Neural crest cell (in vitro differentiated cells): ENCODE measurements at regions not wholly inside any gene's neighbourhood (a gene's known extent, or its start where the extent isn't known, plus 50 kb on each side); places are given as distances from the start of the nearest gene placed in this dataset.

ENCODE experiments used
- DNase-seq: peaks from one replicate; pipeline ENCODE4 v3.0.0; 2021; ENCODE audit warnings: low read depth, mixed read lengths, low spot score
- H3K27ac Mint-ChIP-seq: one replicate; pipeline ENCODE4 v1.8.0; 2021; ENCODE audit warnings: mild to moderate bottlenecking, mixed read lengths; ENCODE audit not compliant: unreplicated experiment
- H3K27me3 Mint-ChIP-seq: 2 replicates; pipeline ENCODE4 v1.8.0; 2021; ENCODE audit warnings: low read depth, mild to moderate bottlenecking, mixed read lengths
- H3K36me3 Mint-ChIP-seq: 2 replicates; pipeline ENCODE4 v1.8.0; 2021; ENCODE audit warnings: low read depth, mild to moderate bottlenecking, mixed read lengths
- H3K4me1 Mint-ChIP-seq: 2 replicates; pipeline ENCODE4 v1.8.0; 2021; ENCODE audit warnings: mixed read lengths
- H3K4me3 Mint-ChIP-seq: one replicate; pipeline ENCODE4 v1.8.0; 2021; ENCODE audit warnings: mild to moderate bottlenecking, mixed read lengths
- H3K9me3 Mint-ChIP-seq: 2 replicates; pipeline ENCODE4 v1.8.0; 2021; ENCODE audit warnings: mixed read lengths
- CTCF ChIP-seq: fragments of 200-600 bp; sonication (generic); conservative IDR thresholded peaks from 2 replicates; pipeline ENCODE4 v1.5.0; 2021; ENCODE audit warnings: antibody characterized with exemption, mild to moderate bottlenecking

DNA sequence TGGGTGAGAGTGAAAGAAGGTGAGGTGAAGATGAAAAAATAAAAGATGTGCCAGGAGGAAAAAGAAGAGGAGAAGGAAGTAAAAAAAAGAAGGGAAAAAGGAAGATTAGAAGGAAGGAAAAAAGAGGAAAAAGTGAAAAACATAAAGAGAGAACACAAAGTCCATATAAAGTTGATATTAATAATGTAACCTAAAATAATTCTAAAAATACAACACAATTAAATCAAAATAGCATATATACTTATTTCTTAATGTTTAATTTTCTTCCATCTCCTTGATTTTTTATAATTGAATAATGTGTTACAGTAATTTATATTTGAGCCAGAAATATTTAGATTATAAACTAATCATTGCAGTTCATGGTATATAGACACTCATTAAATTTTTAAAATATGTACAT is 124.4 kb upstream of the NOVA1 start:
- Mint-ChIP-seq H3K4me3 (no peak overlapping the region), H3K9me3 (peaks cover 2% of the 10 kb centered on the region)

DNA sequence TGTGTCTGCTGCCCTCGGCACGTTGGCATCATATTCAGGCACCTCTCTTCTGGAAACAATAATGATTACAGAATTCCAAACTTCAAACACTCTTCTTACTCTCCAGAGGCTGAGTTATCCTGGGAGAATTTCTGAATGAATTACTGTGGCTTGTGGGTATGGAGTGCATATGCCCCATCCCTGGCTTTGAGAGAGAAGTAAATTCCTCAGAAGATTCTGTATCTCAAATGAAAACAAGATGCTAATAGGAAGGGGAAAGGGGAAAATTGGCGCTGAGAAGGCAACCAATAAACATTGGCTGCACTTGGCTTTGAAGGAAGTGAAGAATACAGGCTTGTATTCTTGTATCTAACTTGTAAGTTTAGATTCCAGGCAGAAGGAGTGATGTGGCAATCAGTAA is 132.0 kb upstream of the NOVA1 start:
- no peaks in the 10 kb centered on the region for H3K36me3 Mint-ChIP-seq
- no peak for DNase-seq
- peaks cover 2% of the 10 kb centered on the region for H3K9me3 Mint-ChIP-seq
- H3K27ac Mint-ChIP-seq, result no peak overlapping the region
- no peaks in the 10 kb centered on the region for H3K27me3 Mint-ChIP-seq
- H3K4me3 Mint-ChIP-seq, result no peak overlapping the region
- H3K4me1 Mint-ChIP-seq, result no peaks in the 10 kb centered on the region
- TF ChIP-seq CTCF, result no peak

More for the DNA sequence above, 124.4 kb upstream of the NOVA1 start:
- H3K36me3 Mint-ChIP-seq, result no peaks in the 10 kb centered on the region
- TF ChIP-seq CTCF, result no peak
- no peak overlapping the region for H3K27ac Mint-ChIP-seq
- DNase-seq, result no peak
- no peaks in the 10 kb centered on the region for H3K27me3 Mint-ChIP-seq
- no peaks in the 10 kb centered on the region for H3K4me1 Mint-ChIP-seq

GRCh38 chr14:26730929-26731618 is 133.2 kb upstream of the NOVA1 start:
- Mint-ChIP-seq H3K27ac (no peak overlapping the region), H3K9me3 (peaks cover 7% of the 10 kb centered on the region), H3K4me1 (no peaks in the 10 kb centered on the region), H3K36me3 (peaks cover 2% of the 10 kb centered on the region), H3K27me3 (no peaks in the 10 kb centered on the region), H3K4me3 (no peak overlapping the region)
- TF ChIP-seq CTCF, result peak; percentile 61
- peak; percentile 8 for DNase-seq

- Mint-ChIP-seq H3K4me3 (no peak overlapping the region), H3K36me3 (peaks cover 2% of the 10 kb centered on the region), H3K27me3 (no peaks in the 10 kb centered on the region), H3K27ac (no peak overlapping the region), H3K9me3 (peaks cover 5% of the 10 kb centered on the region), H3K4me1 (no peaks in the 10 kb centered on the region)
- no peak for TF ChIP-seq CTCF
- no peak for DNase-seq
Observed at GRCh38 chr14:26735811-26736210, 138.0 kb upstream of the NOVA1 start.

DNA sequence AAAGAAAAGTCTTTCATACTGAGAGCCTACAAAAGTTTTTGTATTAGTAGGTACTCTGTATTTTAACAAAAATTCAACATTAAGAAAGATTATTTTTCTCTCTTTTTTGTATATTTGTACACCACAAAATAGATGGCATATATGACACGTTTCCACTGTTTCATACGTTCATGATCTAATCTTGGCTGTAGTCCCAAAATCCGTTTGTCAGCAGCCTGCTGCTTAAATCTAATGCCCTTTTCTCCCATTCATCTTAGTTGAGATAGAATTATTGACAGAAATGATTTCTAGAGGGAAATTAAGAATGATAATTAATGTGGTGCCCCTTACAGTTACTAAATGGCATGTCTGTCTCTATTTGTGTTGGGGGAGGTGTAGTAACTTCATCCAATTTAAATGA is 140.7 kb upstream of the NOVA1 start:
- Mint-ChIP-seq H3K9me3 (peaks cover 5% of the 10 kb centered on the region), H3K4me3 (no peak overlapping the region), H3K27ac (no peak overlapping the region), H3K27me3 (no peaks in the 10 kb centered on the region), H3K36me3 (peaks cover 2% of the 10 kb centered on the region), H3K4me1 (no peaks in the 10 kb centered on the region)
- DNase-seq, result no peak
- no peak for TF ChIP-seq CTCF
